LHCN-M2 (cell line): ENCODE measurements at regions not wholly inside any gene's neighbourhood (a gene's known extent, or its start where the extent isn't known, plus 50 kb on each side); places are given as distances from the start of the nearest gene placed in this dataset.
A peak's percentile ranks its signal among the peaks of the same experiment; 100 is the strongest.

Experiments
- DNase-seq: peaks from one replicate; pipeline ENCODE4 v3.0.0-alpha.2; 2012; ENCODE audit warnings: low read depth

DNA sequence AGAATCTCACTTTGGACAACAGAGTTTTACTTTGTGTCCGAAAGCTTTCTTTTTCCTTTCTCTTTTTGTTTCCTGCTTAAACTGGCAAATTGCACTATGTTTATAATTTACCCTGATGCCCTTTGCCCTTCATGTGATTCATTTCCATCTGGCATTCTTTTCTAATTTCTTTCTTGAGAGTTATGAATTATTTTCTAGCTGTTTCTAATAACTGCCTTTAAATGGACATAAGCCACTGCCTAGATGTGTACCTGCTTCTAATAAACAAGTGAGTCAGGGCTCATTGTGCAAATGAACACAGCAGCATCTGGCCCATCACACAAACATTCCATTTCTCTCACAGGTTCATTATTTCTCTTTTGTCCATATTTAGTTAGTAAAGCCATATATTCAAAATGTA is 242.3 kb upstream of the GPRIN3 start:
- peak; percentile 50 for DNase-seq

GRCh38 chr4:89545315-89545714 is 237.7 kb upstream of the GPRIN3 start:
- no peak for DNase-seq

DNA sequence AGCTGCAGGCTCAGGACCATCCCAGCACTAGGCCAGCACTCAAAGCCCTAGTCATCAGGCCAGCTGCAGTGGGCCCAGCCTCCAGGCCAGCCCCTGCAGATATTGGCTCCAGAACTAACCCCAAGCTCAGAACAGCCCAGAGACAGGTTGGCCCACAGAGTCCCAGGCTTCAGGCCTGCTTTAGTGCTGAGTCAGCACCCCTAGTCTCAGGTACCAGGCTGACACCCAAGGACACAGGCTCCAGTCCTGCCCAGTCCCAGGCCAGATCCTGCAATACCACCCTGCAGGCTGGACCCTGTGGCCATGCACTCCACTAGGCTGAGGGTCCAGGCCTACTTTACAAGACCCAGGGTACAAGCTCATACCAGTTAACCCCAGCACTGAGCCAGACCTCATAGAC is 234.4 kb upstream of the GPRIN3 start:
- DNase-seq, result no peak

GRCh38 chr4:89539797-89540711 is 232.5 kb upstream of the GPRIN3 start:
- peak; percentile 31 for DNase-seq

DNA sequence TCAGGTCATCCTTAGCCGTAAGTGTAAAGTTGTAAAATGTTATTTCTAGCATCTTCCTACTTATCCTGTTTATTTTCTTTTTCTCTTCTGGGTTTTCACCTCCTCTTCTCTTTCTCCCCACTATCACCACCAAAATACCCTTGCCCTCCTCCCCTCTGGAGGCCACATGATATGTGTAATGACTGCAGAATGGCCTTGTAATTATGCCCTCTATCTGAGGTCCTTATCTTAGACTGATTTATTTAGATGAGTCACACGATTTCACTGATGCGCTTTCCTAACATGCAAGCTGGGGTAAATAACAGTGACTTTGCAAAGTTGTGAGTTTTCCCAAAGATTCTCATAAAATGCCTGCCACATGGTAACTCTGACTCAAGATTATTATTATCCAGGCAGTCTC is 231.8 kb upstream of the GPRIN3 start:
- peak; percentile 68 for DNase-seq

GRCh38 chr4:89538886-89539285 is 231.3 kb upstream of the GPRIN3 start:
- no peak for DNase-seq

DNA sequence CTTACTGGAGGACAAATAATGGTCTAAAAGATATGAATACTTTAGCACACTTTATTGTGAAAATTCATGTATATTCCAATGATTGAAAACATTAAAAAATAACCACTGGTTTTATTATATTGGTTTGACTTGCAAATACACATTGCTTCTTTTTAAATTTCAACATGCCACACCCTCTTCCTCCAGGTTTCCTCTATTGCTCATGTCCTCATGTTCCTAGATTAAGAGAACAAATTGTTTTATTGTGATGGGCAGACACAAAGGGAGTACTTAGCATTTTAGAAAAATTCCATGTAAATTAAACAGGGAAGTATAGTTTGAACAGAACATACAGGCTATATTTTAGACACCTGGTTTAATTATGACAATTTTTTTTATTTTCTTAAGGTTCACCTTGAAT is 230.6 kb upstream of the GPRIN3 start:
- no peak for DNase-seq

DNA sequence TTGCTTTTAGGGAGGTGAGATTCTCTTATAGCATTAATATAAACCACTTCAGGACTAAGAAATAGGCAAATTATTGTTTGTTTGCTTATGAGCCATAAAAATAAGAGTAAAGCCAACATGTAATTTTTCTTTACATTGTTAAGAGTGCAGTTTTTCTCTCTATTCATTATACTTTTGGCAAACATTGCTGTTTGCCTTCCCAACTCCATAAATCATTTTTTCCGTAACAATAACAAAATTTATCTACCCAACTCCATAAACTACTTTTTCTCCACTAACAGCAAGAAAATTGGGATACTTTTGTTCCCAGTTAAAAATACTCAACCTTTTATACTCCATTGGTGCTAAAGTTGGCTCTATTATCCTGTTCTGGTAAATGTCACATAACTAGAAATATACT is 229.7 kb upstream of the GPRIN3 start:
- DNase-seq, result no peak

- DNase-seq, result no peak
Observed at GRCh38 chr4:89535251-89535650, 227.7 kb upstream of the GPRIN3 start.

DNA sequence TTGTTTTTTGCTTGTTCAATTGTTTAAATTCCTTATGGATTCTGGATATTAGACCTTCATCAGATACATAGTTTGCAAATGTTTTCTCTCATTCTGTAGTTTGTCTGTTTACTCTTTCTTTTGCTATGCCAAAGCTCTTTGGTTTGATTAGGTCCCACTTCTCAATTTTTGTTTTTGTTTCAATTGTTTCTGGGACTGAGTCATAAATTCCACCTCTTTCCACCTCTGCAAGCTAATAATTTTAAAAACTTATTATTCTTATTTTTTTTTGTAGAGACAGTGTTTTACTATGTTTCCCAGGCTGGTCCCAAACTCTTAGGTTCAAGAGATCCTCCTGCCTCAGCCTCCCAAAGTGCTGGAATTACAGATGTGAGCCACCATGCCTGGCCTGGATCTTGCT is 226.8 kb upstream of the GPRIN3 start:
- no peak for DNase-seq

- DNase-seq, result no peak
Observed at GRCh38 chr4:89531932-89532640, 224.5 kb upstream of the GPRIN3 start.

DNA sequence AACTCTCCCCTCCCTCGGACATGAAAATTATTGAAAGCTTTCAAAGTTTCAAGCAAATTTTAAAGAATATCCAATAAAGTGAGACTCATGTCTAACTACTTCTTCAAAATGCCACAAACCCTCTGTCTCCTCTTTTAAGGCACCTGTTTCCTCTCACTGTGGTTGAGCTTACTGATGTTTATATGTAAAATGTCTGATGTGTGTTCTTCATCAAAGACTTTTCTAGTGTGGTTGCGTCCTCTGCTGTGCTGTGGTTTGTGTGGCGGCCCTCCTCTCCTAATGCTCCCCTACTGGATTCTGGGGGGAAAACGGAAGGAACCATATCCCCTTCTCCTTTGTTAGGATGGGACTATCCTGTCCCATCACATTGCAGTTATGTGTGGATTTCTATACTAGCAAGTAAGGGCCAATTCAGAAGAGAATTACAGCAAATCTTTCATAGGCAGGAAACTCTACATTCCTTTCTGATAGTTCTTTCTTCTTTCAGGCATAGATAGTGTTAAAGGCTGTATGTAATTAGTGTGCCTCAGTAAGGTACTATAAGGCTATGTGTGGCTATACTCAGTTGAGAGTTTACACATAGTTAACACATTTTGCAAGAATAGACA is 221.0 kb upstream of the GPRIN3 start:
- DNase-seq, result no peak

GRCh38 chr4:89521826-89522225 is 214.2 kb upstream of the GPRIN3 start:
- DNase-seq, result no peak

DNA sequence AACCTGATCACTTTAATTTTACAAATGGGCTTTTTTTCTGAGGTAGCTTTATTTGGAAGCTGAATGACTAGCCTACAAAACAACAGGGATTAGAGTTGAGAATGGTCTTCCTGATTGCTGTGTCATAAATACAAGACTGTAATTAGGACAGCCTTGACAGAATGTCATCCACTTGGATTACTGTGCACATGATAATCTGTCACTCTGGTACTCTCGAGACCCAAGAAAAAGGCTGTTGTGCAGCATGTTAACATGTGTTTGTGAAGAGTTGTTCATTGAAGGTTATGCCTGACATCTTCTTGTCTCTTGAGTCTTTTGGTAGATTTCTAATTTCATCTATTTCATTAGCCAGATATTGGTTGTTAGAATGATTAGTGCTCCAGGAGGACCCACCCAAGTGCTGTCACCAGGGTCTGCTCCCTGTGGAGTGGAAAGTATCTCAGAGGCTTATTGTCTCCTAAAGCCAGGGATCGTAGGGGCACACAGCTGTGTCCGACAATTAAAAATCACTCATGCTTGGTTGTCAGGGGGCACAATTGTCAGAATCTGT is 212.2 kb upstream of the GPRIN3 start:
- DNase-seq, result no peak

DNA sequence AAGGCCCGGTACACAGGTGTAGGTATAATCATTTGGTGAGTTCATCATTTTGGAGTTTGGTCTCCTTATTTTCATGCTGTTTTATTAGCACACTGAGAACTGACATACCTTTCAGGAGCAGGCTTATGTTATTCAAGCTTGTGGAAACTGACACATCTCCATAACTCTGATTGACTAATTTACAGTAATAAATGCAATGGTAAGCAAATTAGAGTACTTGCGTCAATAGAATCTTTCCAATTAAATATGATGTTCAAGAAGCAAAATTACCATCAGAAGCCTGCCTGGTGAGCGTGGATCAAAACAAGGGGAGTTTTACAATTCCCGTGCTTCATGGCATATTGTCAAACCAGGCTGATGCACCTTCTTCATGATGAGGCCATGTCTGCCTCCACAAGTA is 210.7 kb upstream of the GPRIN3 start:
- no peak for DNase-seq

DNA sequence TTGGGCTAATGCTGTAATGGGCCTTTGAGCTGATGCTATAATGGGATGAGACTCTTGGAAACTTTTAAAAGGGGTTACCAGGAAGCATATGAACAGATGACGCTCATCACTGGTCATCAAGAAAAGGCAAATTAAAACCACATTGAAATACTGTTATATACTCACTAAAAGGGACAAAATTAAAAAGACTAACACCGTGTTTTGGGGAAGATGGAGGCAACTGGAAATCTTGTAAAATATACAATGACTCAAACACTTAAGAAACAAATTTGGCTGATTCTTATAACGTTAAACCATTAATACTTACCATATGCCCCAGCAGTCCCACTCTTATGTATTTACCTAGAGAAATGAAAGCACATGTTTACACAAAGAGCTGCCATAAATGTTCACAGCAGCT is 207.2 kb upstream of the GPRIN3 start:
- no peak for DNase-seq

DNA sequence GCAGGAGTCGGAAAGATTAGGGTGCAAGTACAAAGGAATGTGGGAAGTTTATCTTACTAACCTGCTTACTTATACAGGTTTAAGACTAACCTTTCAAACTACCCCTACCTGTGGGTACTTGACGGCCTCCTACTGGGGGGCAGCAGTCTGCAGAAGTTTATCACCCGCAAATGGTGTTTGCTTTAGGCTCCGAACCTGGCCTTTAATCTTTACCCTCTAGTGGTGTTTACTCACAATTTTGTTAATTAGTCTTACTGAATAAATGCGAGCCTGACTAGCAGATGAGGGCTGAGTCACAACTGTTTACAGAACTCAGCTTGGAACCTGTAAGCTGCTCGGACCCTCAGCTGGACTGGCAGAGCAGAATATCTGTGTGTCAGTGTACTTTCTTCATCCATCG is 204.2 kb upstream of the GPRIN3 start:
- DNase-seq, result no peak

DNA sequence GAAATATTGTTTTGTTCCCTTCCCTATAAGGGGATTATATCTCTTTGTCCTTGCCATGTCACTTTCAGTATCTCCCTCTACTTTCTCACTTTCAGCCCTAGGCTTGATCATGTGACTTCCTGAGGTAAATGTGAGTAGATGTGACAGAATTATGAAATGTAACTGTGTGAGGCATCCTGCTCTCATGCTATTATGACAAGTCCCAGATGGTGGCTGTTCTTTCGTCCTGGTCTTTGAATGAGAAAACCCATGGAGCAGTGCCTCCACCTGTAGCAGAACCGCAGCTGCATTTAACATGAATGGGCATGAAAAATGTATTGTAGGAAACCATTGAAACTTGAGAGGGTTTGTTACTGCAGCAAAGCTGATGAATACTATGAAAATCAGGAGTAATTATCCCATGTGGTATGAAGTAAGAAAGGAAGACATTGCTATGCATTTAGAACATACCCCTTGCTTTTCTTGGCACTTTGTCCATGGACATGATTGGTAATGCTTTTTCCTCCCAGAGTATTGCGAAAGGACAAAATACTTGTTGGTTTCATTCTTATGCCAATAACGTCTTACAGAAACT is 202.2 kb upstream of the GPRIN3 start:
- DNase-seq, result peak; percentile 14

DNA sequence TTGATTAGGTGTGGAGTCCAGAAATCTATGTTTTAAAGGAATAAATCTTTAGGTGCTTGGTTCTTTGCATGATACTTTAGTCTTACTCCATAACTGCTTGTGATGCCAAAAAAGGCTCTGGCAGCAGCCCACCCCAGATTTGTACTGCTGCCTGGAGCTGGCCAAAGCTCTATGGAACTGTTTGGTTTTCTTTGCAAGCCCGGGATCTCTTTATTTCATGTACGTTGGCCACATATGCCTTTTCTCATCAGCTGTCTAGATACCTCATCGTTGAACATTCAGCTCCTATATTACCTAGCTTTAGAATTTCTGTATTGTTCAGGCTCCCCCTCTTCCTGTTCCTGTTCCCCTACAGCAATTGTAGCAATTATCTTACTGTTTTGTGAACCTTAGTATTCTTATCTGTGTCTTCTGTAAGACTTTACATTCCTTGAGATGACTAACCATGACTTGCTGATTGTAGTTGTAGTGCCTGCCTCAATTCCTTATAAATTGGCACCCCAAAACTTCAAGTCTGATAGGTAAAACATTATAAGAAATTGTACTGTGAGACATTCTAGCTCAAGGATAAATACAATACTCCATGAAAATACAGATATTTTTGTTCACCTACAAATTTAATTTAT is 199.4 kb upstream of the GPRIN3 start:
- DNase-seq, result no peak

- DNase-seq, result no peak
Observed at GRCh38 chr4:89502581-89502980, 195.0 kb upstream of the GPRIN3 start.

DNA sequence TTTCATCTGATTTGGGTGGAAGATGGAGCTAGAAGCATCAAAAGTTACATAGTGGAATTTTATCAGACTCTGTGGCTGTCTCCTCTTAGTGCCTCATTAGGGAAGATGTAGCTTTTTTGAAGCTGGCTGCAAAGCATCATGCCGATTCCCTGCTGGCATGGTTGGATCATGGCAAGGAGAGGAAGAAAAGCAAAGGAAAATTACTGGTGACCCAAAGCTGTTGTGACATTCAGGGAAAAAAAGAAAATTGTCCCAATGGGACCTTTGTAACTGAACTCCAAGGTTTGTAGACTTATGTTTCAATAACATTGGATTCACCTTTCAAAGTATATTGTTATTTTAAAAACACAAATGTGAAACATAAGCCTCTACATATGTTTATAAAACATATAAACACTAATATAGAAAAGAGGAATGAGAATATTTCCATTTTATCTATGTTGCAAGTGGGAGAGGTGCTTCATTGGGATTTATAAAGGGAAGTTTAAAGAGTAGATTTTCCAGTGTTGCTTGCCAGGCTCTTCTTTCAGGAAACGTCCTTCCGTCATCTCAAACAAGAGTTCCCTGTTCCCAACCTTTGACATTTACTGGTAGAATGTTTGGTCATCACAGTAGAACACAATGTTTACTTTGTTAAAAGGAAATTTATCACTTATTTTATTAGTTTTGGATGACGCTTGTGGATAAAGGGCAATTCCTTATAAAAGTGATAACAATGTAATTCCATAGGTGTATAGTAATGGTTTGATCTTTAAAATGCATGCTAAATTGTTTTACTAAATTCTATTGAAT is 190.1 kb upstream of the GPRIN3 start:
- no peak for DNase-seq
